Kidney tubule cell (primary cell): ENCODE measurements at regions not wholly inside any gene's neighbourhood (a gene's known extent, or its start where the extent isn't known, plus 50 kb on each side); places are given as distances from the start of the nearest gene placed in this dataset.
"Not testable (repeated sequence)": the region's sequence is repeated elsewhere in the genome, so short reads cannot be mapped to it uniquely, and the experiment has no call there.

ENCODE experiments used
- DNase-seq: peaks from one replicate; pipeline ENCODE4 v3.0.0-alpha.2; 2018; ENCODE audit warnings: low spot score

GRCh38 chr1:102821707-102822106 lies 286.6 kb downstream of the COL11A1 start:
- no peak for DNase-seq

GRCh38 chr1:102800406-102800805 lies 307.9 kb downstream of the COL11A1 start:
- no peak for DNase-seq

- no peak for DNase-seq
Observed at GRCh38 chr1:102799496-102799895, 308.8 kb downstream of the COL11A1 start.

GRCh38 chr1:102798718-102799117 lies 309.6 kb downstream of the COL11A1 start:
- no peak for DNase-seq

- no peak for DNase-seq
Observed at GRCh38 chr1:102796429-102796828, 311.9 kb downstream of the COL11A1 start.

GRCh38 chr1:102790997-102791396 lies 317.3 kb downstream of the COL11A1 start:
- DNase-seq = no peak

GRCh38 chr1:102789951-102790350 lies 318.4 kb downstream of the COL11A1 start:
- not testable (repeated sequence) for DNase-seq

GRCh38 chr1:102783487-102783886 lies 324.8 kb downstream of the COL11A1 start:
- DNase-seq = no peak

GRCh38 chr1:102782144-102782543 lies 326.2 kb downstream of the COL11A1 start:
- DNase-seq = no peak

- no peak for DNase-seq
Observed at GRCh38 chr1:102776071-102776470, 332.3 kb downstream of the COL11A1 start.

- DNase-seq = no peak
Observed at GRCh38 chr1:102772831-102773230, 335.5 kb downstream of the COL11A1 start.

GRCh38 chr1:102758418-102758817 lies 349.9 kb downstream of the COL11A1 start:
- DNase-seq = no peak

GRCh38 chr1:102757363-102757762 lies 351.0 kb downstream of the COL11A1 start:
- no peak for DNase-seq

- no peak for DNase-seq
Observed at GRCh38 chr1:102751111-102751510, 357.2 kb downstream of the COL11A1 start.

GRCh38 chr1:102742426-102742825 lies 365.9 kb downstream of the COL11A1 start:
- no peak for DNase-seq

GRCh38 chr1:102733491-102734236 lies 374.7 kb downstream of the COL11A1 start:
- no peak for DNase-seq

GRCh38 chr1:102732927-102733326 lies 375.4 kb downstream of the COL11A1 start:
- DNase-seq = no peak

GRCh38 chr1:102726417-102726816 lies 381.9 kb downstream of the COL11A1 start:
- no peak for DNase-seq

GRCh38 chr1:102724741-102725140 lies 383.6 kb downstream of the COL11A1 start:
- no peak for DNase-seq

GRCh38 chr1:102715150-102715549 lies 393.2 kb downstream of the COL11A1 start:
- no peak for DNase-seq

- no peak for DNase-seq
Observed at GRCh38 chr1:102699524-102699923, 408.8 kb downstream of the COL11A1 start.

- DNase-seq = no peak
Observed at GRCh38 chr1:102693345-102693744, 415.0 kb downstream of the COL11A1 start.

- DNase-seq = no peak
Observed at GRCh38 chr1:102691592-102692090, 416.7 kb downstream of the COL11A1 start.

GRCh38 chr1:102687383-102687782 lies 420.9 kb downstream of the COL11A1 start:
- DNase-seq = no peak
